Esophagus muscularis mucosa (tissue), 4 donors: ENCODE measurements at regions not wholly inside any gene's neighbourhood (a gene's known extent, or its start where the extent isn't known, plus 50 kb on each side); places are given as distances from the start of the nearest gene placed in this dataset.

Experiments used
- EP300 ChIP-seq: sonication (generic); formaldehyde crosslinking; IDR thresholded peaks from one replicate; pipeline ENCODE4 v1.6.1; 2017; ENCODE audit warnings: antibody characterized with exemption
- POLR2A ChIP-seq: fragments of 450-650 bp; IDR thresholded peaks from one replicate; pipeline ENCODE4 v1.6.1; 2017; ENCODE audit warnings: antibody characterized with exemption, moderate library complexity, mild to moderate bottlenecking, low read depth
- POLR2AphosphoS5 ChIP-seq, 2 donors: sonication (generic); formaldehyde crosslinking; IDR thresholded peaks; one replicate each; pipeline ENCODE4 v1.6.1; 2017; ENCODE audit warnings: antibody characterized with exemption in 2 of 2
- TF ChIP-seq, protein P1 (sequence below), 3 experiments: fragments of 200-600 bp in 2 of 3; fragments of 450-650 bp in 1 of 3; sonication (generic) in 2 of 3; IDR thresholded peaks; one replicate each; pipeline ENCODE4 v1.5.1; 2017 to 2019; ENCODE audit warnings: antibody characterized with exemption in 3 of 3, mild to moderate bottlenecking in 2 of 3, moderate library complexity in 1 of 3

DNA sequence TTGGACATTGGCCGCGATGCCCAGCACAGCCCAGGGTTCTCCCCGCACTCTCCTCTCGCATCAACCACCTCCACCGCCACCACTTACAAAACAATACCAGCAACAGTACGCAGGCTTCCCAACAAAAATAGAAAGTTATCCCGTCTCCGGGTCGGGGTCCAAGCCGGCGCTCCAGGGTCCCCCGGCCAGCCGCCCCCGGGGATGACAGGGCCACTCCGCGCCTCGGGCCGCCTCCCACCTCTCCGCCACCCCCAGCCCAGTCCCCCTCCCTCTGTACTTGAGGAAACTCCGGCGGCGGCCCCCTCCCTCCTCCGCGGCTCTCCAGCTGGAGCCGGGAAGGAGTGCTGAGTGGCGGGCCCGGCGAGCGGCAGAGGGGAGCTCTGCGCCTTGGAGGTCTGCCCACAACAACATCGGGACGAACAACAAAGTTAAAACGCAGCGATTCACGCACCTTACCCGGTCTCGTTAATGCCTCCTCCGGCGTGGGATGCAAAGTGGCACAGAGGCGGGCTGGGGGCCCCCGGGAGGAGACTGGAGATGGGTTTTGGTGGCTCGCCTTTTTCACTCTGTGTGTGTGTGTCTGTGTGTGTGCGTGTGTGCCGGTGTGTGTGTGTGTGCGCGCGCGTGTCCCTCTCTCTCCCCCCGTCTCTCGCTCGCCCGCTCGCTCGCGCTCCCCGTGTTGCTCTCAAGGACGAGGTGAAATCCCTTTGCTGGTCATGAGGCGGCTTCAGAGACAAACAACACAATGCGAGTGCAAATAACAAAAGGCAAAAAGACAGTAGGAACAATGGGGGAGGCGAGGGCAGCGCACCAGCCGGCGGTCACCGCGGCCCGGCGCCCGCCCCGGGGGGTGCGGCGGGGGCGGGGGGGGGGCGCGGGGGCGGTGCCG, 386.8 kb downstream of the BCAT1 start:
- TF ChIP-seq POLR2AphosphoS5 (IDR thresholded peaks at IDR 0.05), result no peak
- TF ChIP-seq, protein P1, sequence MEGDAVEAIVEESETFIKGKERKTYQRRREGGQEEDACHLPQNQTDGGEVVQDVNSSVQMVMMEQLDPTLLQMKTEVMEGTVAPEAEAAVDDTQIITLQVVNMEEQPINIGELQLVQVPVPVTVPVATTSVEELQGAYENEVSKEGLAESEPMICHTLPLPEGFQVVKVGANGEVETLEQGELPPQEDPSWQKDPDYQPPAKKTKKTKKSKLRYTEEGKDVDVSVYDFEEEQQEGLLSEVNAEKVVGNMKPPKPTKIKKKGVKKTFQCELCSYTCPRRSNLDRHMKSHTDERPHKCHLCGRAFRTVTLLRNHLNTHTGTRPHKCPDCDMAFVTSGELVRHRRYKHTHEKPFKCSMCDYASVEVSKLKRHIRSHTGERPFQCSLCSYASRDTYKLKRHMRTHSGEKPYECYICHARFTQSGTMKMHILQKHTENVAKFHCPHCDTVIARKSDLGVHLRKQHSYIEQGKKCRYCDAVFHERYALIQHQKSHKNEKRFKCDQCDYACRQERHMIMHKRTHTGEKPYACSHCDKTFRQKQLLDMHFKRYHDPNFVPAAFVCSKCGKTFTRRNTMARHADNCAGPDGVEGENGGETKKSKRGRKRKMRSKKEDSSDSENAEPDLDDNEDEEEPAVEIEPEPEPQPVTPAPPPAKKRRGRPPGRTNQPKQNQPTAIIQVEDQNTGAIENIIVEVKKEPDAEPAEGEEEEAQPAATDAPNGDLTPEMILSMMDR (IDR thresholded peaks at IDR 0.05), result no peak
- no peak for TF ChIP-seq POLR2A
- no peak for TF ChIP-seq EP300
